ENCODE measurements at regions not wholly inside any gene's neighbourhood (a gene's known extent, or its start where the extent isn't known, plus 50 kb on each side); places are given as distances from the start of the nearest gene placed in this dataset.

DNA sequence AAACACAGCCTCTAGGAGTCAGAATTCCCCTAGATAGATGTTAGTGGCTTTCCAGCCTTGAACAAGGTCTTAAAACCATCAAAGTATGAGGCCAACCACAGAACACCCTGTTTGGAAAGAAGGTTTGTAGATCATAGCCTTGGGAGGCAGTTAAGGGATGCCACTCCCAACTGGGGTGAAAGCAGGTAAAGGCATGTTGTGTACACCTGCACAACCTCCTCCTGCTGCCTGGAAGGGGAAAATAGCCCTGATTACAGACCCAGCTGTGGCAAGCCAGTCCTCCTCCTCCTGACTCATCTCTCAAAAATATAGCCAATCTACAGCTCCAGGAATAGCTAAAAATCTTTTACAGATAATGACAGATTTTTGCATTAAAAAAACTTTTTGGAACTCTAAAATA is 108.1 kb downstream of the RBM43 start:
- no peaks in the 10 kb centered on the region for H3K4me1 ChIP-seq (ENCODE audit: insufficient read depth, low read length)
- H3K27me3 ChIP-seq (ENCODE audit: insufficient read depth, low read length), result no peaks in the 10 kb centered on the region
- H3K36me3 ChIP-seq (ENCODE audit: insufficient read depth, low read length), result no peaks in the 10 kb centered on the region
- no peak overlapping the region for H3K9ac ChIP-seq (ENCODE audit: low read depth, low read length)
- no peaks in the 10 kb centered on the region for H3K9me3 ChIP-seq (ENCODE audit: insufficient read depth, low read depth, low read length)
- no peak overlapping the region for H3K27ac ChIP-seq (ENCODE audit: low read depth, low read length)
- H3K4me3 ChIP-seq (ENCODE audit: low read length), result no peak overlapping the region

- no peaks in the 10 kb centered on the region for H3K27me3 ChIP-seq (ENCODE audit: insufficient read depth, low read length)
- H3K4me3 ChIP-seq (ENCODE audit: low read length), result no peak overlapping the region
- H3K27ac ChIP-seq (ENCODE audit: low read depth, low read length), result no peak overlapping the region
- H3K36me3 ChIP-seq (ENCODE audit: insufficient read depth, low read length), result no peaks in the 10 kb centered on the region
- H3K4me1 ChIP-seq (ENCODE audit: insufficient read depth, low read length), result no peaks in the 10 kb centered on the region
- WGBS, result 50% methylated on average over 2 of the region's 3 CpGs
- no peaks in the 10 kb centered on the region for H3K9me3 ChIP-seq (ENCODE audit: insufficient read depth, low read depth, low read length)
- no peak overlapping the region for H3K9ac ChIP-seq (ENCODE audit: low read depth, low read length)
These were observed 111.0 kb downstream of the RBM43 start for GRCh38 chr2:151150331-151151320.

DNA sequence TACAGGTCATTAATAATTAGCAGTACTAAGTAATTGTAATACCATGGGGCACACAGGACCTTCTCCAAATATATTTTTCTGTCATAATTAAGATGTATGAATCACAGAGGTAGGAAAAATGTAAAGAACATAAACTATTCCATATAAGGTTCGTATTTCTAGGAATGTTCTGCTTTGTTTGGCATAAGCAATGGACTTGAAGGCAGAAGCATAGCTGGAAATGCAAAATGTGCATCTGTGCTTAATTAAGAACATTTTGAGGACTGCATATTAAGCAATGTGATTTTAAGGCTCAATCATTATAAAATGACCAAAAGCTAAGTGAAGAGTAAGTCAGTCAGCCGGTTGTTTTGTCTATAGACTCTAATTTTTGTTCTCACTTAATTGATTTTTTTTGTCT is 123.2 kb downstream of the RBM43 start:
- H3K27ac ChIP-seq (ENCODE audit: low read depth, low read length), result no peak overlapping the region
- H3K4me1 ChIP-seq (ENCODE audit: insufficient read depth, low read length), result no peaks in the 10 kb centered on the region
- H3K9me3 ChIP-seq (ENCODE audit: insufficient read depth, low read depth, low read length), result no peaks in the 10 kb centered on the region
- H3K9ac ChIP-seq (ENCODE audit: low read depth, low read length), result no peak overlapping the region
- H3K27me3 ChIP-seq (ENCODE audit: insufficient read depth, low read length), result no peaks in the 10 kb centered on the region
- H3K36me3 ChIP-seq (ENCODE audit: insufficient read depth, low read length), result no peaks in the 10 kb centered on the region
- WGBS, result 91% methylated on average over 1 of the region's 2 CpGs
- H3K4me3 ChIP-seq (ENCODE audit: low read length), result no peak overlapping the region

DNA sequence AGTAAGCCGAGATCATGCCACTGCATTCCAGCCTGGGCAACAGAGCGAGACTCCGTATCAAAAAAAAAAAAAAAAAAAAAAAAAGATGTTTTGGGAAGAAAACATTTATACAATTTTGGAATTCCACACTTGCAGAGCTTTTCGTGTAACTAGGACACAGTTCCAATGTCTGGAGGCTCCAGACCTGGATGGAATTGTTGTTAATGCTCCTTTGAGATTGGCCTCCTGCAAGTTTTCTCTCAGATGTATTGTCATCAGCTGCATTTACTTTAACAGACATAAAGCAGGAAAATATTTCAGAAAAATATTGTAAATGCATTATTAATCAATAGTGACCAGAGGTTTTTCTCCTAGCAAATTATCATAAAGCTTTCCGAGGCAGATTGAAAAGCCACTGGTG is 124.1 kb downstream of the RBM43 start:
- WGBS, result 83% methylated on average over 4 of the region's 5 CpGs
- Histone ChIP-seq H3K36me3 (ENCODE audit: insufficient read depth, low read length) (no peaks in the 10 kb centered on the region), H3K27ac (ENCODE audit: low read depth, low read length) (no peak overlapping the region), H3K4me3 (ENCODE audit: low read length) (no peak overlapping the region), H3K27me3 (ENCODE audit: insufficient read depth, low read length) (no peaks in the 10 kb centered on the region), H3K9me3 (ENCODE audit: insufficient read depth, low read depth, low read length) (no peaks in the 10 kb centered on the region), H3K4me1 (ENCODE audit: insufficient read depth, low read length) (no peaks in the 10 kb centered on the region), H3K9ac (ENCODE audit: low read depth, low read length) (no peak overlapping the region)

- H3K27me3 ChIP-seq (ENCODE audit: insufficient read depth, low read length), result no peaks in the 10 kb centered on the region
- no peak overlapping the region for H3K4me3 ChIP-seq (ENCODE audit: low read length)
- H3K27ac ChIP-seq (ENCODE audit: low read depth, low read length), result no peak overlapping the region
- peaks cover 23% of the 10 kb centered on the region for H3K9me3 ChIP-seq (ENCODE audit: insufficient read depth, low read depth, low read length)
- H3K4me1 ChIP-seq (ENCODE audit: insufficient read depth, low read length), result no peaks in the 10 kb centered on the region
- no peaks in the 10 kb centered on the region for H3K36me3 ChIP-seq (ENCODE audit: insufficient read depth, low read length)
- H3K9ac ChIP-seq (ENCODE audit: low read depth, low read length), result no peak overlapping the region
- WGBS, result 100% methylated on average over 2 of the region's 2 CpGs
These were observed 141.7 kb downstream of the RBM43 start for GRCh38 chr2:151120011-151120410.

- no peaks in the 10 kb centered on the region for H3K27me3 ChIP-seq (ENCODE audit: insufficient read depth, low read length)
- H3K27ac ChIP-seq (ENCODE audit: low read depth, low read length), result no peak overlapping the region
- no peaks in the 10 kb centered on the region for H3K4me1 ChIP-seq (ENCODE audit: insufficient read depth, low read length)
- no peaks in the 10 kb centered on the region for H3K36me3 ChIP-seq (ENCODE audit: insufficient read depth, low read length)
- H3K9me3 ChIP-seq (ENCODE audit: insufficient read depth, low read depth, low read length), result peaks cover 23% of the 10 kb centered on the region
- H3K4me3 ChIP-seq (ENCODE audit: low read length), result no peak overlapping the region
- H3K9ac ChIP-seq (ENCODE audit: low read depth, low read length), result no peak overlapping the region
These were observed 142.3 kb downstream of the RBM43 start for GRCh38 chr2:151119374-151119773.

DNA sequence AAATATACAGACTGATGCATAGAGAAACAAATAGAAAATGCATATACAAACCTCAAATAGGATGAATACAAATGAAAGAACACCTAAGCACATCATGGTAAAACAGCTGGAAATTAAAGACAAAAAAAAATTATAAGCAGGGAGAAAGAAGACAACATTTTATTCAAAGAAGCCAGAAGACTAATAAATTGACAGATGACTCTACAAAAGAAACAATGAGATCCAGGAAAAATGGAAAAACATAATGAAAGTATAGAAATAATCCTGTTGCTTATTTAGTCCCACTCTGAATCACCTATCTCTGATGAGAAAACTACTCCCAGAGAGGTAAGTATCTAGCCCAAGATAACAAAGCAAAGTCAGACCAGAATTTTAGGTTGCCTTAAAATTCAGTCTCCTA is 143.4 kb downstream of the RBM43 start:
- Histone ChIP-seq H3K27ac (ENCODE audit: low read depth, low read length) (no peak overlapping the region), H3K27me3 (ENCODE audit: insufficient read depth, low read length) (no peaks in the 10 kb centered on the region), H3K9me3 (ENCODE audit: insufficient read depth, low read depth, low read length) (peaks cover 23% of the 10 kb centered on the region), H3K4me3 (ENCODE audit: low read length) (no peak overlapping the region), H3K36me3 (ENCODE audit: insufficient read depth, low read length) (no peaks in the 10 kb centered on the region), H3K4me1 (ENCODE audit: insufficient read depth, low read length) (no peaks in the 10 kb centered on the region), H3K9ac (ENCODE audit: low read depth, low read length) (no peak overlapping the region)

- Histone ChIP-seq H3K27me3 (ENCODE audit: insufficient read depth, low read length) (no peaks in the 10 kb centered on the region), H3K36me3 (ENCODE audit: insufficient read depth, low read length) (no peaks in the 10 kb centered on the region), H3K4me1 (ENCODE audit: insufficient read depth, low read length) (peaks cover 21% of the 10 kb centered on the region), H3K4me3 (ENCODE audit: low read length) (no peak overlapping the region), H3K9ac (ENCODE audit: low read depth, low read length) (no peak overlapping the region), H3K9me3 (ENCODE audit: insufficient read depth, low read depth, low read length) (peaks cover 26% of the 10 kb centered on the region), H3K27ac (ENCODE audit: low read depth, low read length) (no peak overlapping the region)
- WGBS, result 89% methylated on average over 3 of the region's 3 CpGs
These were observed 146.8 kb downstream of the RBM43 start for GRCh38 chr2:151114874-151115273.

- Histone ChIP-seq H3K4me1 (ENCODE audit: insufficient read depth, low read length) (peaks cover 21% of the 10 kb centered on the region), H3K4me3 (ENCODE audit: low read length) (no peak overlapping the region), H3K9me3 (ENCODE audit: insufficient read depth, low read depth, low read length) (peaks cover 25% of the 10 kb centered on the region), H3K27me3 (ENCODE audit: insufficient read depth, low read length) (no peaks in the 10 kb centered on the region), H3K36me3 (ENCODE audit: insufficient read depth, low read length) (no peaks in the 10 kb centered on the region), H3K27ac (ENCODE audit: low read depth, low read length) (no peak overlapping the region), H3K9ac (ENCODE audit: low read depth, low read length) (no peak overlapping the region)
- 89% methylated on average over 3 of the region's 3 CpGs for WGBS
These were observed 148.3 kb downstream of the RBM43 start for GRCh38 chr2:151113318-151113717.

- Histone ChIP-seq H3K36me3 (ENCODE audit: insufficient read depth, low read length) (no peaks in the 10 kb centered on the region), H3K27ac (ENCODE audit: low read depth, low read length) (peak overlapping the region; percentile 97), H3K4me1 (ENCODE audit: insufficient read depth, low read length) (peaks cover 21% of the 10 kb centered on the region), H3K9me3 (ENCODE audit: insufficient read depth, low read depth, low read length) (peaks cover 12% of the 10 kb centered on the region; the same call in 1 of the 2 replicates), H3K27me3 (ENCODE audit: insufficient read depth, low read length) (no peaks in the 10 kb centered on the region), H3K4me3 (ENCODE audit: low read length) (peak overlapping the region; percentile 16; the same call in 1 of the 2 replicates), H3K9ac (ENCODE audit: low read depth, low read length) (0 out of 2 replicates have a peak overlapping the region, but pooled peaks have one; percentile 10)
- WGBS, result 25% methylated on average over 1 of the region's 1 CpG
These were observed 149.9 kb downstream of the RBM43 start for GRCh38 chr2:151111599-151112278.

GRCh38 chr2:151106805-151107506 is 154.7 kb downstream of the RBM43 start:
- peaks cover 23% of the 10 kb centered on the region for H3K9me3 ChIP-seq (ENCODE audit: insufficient read depth, low read depth, low read length)
- 75% methylated on average over 3 of the region's 3 CpGs for WGBS
- H3K27me3 ChIP-seq (ENCODE audit: insufficient read depth, low read length), result no peaks in the 10 kb centered on the region
- H3K27ac ChIP-seq (ENCODE audit: low read depth, low read length), result no peak overlapping the region
- peaks cover 10% of the 10 kb centered on the region for H3K4me1 ChIP-seq (ENCODE audit: insufficient read depth, low read length)
- H3K9ac ChIP-seq (ENCODE audit: low read depth, low read length), result no peak overlapping the region
- H3K4me3 ChIP-seq (ENCODE audit: low read length), result no peak overlapping the region
- no peaks in the 10 kb centered on the region for H3K36me3 ChIP-seq (ENCODE audit: insufficient read depth, low read length)

Measured in HUES64 (cell line).